WTC11 (cell line): ENCODE measurements at regions not wholly inside any gene's neighbourhood (a gene's known extent, or its start where the extent isn't known, plus 50 kb on each side); places are given as distances from the start of the nearest gene placed in this dataset.

Experiments
- EMX1 ChIP-seq: fragments of 250-450 bp; sonication (Bioruptor Pico); IDR thresholded peaks from 2 replicates; pipeline ENCODE4 v1.8.0; 2021; ENCODE audit warnings: mild to moderate bottlenecking
- FOXP4 ChIP-seq: sonication (generic); formaldehyde crosslinking; IDR thresholded peaks from 2 replicates; pipeline ENCODE4 v1.8.0; 2022; ENCODE audit warnings: mild to moderate bottlenecking, missing genetic modification reagents
- ZNF232 ChIP-seq: sonication (generic); formaldehyde crosslinking; IDR thresholded peaks from 2 replicates; pipeline ENCODE4 v1.8.0; 2022; ENCODE audit warnings: mild to moderate bottlenecking, missing genetic modification reagents
- TF ChIP-seq, protein P1 (sequence below): sonication (generic); formaldehyde crosslinking; IDR thresholded peaks from 2 replicates; pipeline ENCODE4 v1.8.1; 2023; ENCODE audit warnings: mild to moderate bottlenecking, missing genetic modification reagents, borderline replicate concordance

GRCh38 chr17:65277576-65277975, 140.4 kb downstream of the RGS9 start (continued):
- TF ChIP-seq, protein P1, sequence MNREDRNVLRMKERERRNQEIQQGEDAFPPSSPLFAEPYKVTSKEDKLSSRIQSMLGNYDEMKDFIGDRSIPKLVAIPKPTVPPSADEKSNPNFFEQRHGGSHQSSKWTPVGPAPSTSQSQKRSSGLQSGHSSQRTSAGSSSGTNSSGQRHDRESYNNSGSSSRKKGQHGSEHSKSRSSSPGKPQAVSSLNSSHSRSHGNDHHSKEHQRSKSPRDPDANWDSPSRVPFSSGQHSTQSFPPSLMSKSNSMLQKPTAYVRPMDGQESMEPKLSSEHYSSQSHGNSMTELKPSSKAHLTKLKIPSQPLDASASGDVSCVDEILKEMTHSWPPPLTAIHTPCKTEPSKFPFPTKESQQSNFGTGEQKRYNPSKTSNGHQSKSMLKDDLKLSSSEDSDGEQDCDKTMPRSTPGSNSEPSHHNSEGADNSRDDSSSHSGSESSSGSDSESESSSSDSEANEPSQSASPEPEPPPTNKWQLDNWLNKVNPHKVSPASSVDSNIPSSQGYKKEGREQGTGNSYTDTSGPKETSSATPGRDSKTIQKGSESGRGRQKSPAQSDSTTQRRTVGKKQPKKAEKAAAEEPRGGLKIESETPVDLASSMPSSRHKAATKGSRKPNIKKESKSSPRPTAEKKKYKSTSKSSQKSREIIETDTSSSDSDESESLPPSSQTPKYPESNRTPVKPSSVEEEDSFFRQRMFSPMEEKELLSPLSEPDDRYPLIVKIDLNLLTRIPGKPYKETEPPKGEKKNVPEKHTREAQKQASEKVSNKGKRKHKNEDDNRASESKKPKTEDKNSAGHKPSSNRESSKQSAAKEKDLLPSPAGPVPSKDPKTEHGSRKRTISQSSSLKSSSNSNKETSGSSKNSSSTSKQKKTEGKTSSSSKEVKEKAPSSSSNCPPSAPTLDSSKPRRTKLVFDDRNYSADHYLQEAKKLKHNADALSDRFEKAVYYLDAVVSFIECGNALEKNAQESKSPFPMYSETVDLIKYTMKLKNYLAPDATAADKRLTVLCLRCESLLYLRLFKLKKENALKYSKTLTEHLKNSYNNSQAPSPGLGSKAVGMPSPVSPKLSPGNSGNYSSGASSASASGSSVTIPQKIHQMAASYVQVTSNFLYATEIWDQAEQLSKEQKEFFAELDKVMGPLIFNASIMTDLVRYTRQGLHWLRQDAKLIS: no peak
- TF ChIP-seq ZNF232 (CRISPR knock-in tag) (no peak), FOXP4 (no peak), EMX1 (CRISPR knock-in tag) (no peak)
